Activated CD4-positive, alpha-beta T cell treated with anti-CD3 and anti-CD28 coated beads, Interleukin-2, Interleukin-4, amounts not matched to agents 100 ng/mL and 50 ng/mL, durations not matched to agents 16 hours and 8 hours (primary cell): ENCODE measurements at regions not wholly inside any gene's neighbourhood (a gene's known extent, or its start where the extent isn't known, plus 50 kb on each side); places are given as distances from the start of the nearest gene placed in this dataset.
"Not testable (repeated sequence)": the region's sequence is repeated elsewhere in the genome, so short reads cannot be mapped to it uniquely, and the experiment has no call there.

Source experiments
- DNase-seq: peaks from one replicate; pipeline ENCODE4 v3.0.0-alpha.2; 2020; ENCODE audit warnings: low spot score

DNA sequence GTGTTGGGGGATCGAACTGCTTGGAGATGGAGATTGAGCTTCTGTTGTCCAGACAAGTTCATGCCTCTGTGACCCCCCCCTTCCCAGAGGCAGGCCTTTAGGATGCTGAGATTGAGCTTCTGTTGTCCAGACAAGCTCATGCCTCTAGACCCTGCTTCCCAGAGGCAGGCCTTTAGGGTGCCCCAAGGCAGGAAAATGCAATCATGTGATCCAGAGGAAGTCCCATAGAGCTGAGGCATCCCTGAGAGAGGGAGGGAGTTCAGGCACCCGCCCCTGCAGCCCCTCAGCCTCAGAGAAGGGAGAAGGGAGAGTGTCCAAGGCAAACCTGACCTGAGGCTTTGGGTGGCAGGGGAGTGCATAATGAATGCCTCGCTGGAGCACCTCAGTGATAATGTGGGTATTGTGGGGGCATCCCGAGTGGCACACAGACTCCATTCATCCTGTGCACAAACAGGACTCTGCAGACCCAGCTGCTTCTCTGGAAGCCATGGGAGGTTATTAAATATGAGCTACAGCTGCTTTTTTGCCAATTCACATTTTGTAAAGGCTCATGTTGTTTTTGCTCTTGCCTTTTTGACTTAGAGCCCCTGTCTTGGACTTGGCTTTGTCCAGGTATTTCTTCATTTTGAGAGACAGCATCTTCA is 182.4 kb upstream of the IRF2BP2 start:
- not testable (repeated sequence) for DNase-seq

DNA sequence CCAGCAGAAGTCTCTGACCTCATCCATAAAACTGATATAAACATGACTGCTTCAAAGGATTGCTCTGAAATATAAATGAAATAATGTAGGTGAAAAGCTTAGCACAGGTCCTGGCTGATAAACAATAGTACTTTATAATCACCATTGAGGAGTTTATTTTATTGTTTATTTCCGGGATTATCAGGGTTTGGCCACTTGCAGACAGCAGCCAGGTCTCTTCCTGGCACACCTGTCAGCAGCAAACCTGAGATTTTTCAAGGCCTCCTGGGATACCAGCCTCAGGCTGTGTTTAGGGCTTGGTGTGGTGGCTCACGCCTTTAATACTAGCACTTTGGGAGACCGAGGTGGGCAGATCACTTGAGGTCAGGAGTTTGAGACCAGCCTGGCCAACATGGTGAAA is 181.6 kb upstream of the IRF2BP2 start:
- DNase-seq: not testable (repeated sequence)

DNA sequence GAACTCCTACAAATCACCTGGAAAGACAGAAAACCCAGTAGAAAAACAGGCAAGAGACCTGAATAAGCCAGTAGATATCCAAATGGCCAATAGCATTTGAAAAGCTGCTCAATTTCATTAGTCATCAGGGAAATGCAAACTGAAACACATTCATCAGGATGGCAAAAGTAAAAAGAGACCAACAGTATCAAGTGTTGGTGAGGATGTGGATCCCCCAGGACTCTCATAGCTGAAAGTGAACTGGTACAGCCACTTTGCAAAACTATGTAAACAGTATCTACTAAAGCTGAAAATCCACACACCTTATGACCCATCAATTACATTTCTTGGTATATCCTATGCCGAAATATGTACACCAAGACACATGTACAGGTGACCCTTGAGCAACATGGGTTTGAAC is 180.4 kb upstream of the IRF2BP2 start:
- DNase-seq: not testable (repeated sequence)

- DNase-seq: not testable (repeated sequence)
These were observed 177.1 kb upstream of the IRF2BP2 start for GRCh38 chr1:234787011-234787584.

DNA sequence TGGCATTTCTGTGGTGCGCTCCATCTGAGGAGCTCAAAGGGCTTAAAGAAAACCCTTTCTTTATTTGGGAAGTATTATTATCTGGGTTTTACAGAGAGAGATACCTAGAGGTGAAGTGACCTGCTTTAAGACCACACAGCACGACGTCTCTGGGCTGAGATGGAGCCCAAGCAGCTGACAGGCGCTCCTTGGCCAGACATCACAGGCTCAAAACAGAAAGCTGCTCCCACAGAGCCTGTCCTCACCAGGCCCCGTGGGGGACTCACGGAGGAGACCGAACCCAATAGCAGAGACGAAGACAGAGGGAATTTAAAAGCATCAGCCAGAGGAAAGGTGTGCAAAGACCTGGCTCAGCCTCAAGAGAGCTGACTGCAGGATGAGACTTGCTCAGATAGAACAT is 175.9 kb upstream of the IRF2BP2 start:
- not testable (repeated sequence) for DNase-seq

GRCh38 chr1:234785471-234785919 is 175.5 kb upstream of the IRF2BP2 start:
- DNase-seq: not testable (repeated sequence)

DNA sequence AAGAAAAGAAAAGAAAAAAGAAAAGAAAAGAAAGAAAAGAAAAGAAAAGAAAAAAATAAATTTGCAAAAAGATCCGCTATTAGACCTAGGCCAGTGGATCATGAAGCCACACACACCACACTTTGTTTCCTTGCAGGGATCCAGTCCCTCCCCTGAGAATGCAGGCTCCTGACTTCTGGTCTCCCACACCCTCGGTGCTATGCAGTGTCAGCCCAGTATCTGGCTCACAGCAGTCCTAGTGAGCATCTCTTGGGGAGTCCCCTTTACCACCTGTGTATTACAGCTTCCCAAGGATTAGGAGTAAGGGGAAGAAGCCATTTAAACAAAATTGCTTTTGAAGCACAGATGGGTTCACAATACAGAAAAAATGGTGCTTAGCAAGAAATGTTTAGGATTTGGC is 174.1 kb upstream of the IRF2BP2 start:
- not testable (repeated sequence) for DNase-seq

- DNase-seq: no peak
These were observed 172.8 kb upstream of the IRF2BP2 start for GRCh38 chr1:234782791-234783190.

DNA sequence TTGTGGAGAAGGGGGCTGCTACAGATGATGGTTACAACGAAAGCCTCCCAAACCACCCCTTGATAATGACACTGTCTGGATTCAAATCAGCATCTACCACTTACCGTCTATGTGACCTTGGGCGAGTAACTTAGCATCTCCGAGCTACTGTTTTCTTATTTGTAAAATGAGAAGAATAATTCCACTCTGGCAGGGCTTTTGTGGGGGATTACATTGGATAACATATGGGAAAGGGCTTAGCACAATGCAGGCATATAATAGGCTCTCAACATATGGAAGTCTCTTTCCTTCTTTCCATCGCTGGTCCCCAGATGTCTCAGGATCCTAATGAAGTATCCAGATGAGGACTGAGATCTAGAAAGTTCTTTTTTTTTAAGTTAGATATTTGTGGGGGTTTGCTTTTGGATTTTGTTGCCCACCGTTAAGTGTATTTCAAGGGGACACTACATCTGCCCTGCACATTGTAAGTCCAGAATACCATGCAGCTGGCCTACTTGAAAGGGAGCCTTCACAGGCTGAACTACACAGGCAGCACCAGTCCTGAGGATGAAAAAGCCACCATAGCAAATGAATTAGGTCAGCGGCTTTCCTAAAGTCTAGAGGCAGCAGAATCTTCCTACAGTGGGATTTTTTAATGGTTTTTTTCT is 172.2 kb upstream of the IRF2BP2 start:
- no peak for DNase-seq

- peak; percentile 6 for DNase-seq
These were observed 171.5 kb upstream of the IRF2BP2 start for GRCh38 chr1:234781241-234782065.

DNA sequence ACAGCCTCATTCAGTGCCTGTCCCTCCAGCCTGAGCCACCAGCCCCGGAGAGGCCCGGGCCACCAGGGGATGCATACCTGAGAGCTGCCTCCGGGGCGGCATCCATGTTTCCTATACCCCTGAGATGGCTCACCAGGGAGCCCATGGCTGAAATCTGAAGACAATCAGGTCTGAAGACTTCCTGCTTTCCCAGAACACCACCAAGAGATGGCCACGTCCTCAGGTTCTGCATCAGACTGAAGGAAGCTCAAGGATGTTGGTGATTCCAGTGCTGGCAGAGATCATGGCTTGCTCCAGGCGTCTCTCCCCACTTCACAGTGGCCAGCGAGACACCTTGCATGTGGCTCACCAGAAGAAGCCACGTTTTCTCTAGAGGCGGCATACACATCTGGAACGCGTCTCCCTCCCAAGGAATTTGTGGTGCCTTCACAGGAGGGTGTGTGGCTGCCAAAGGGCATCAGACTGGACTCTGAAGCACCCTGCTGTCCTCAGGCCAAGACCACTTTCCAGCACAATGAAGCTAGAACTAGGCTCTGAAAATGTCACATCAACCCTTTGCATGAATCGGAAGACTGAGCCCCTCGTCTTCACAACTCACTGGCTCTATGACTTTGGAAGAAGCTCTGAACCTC is 170.7 kb upstream of the IRF2BP2 start:
- DNase-seq: no peak

GRCh38 chr1:234780112-234780511 is 170.1 kb upstream of the IRF2BP2 start:
- DNase-seq: no peak

DNA sequence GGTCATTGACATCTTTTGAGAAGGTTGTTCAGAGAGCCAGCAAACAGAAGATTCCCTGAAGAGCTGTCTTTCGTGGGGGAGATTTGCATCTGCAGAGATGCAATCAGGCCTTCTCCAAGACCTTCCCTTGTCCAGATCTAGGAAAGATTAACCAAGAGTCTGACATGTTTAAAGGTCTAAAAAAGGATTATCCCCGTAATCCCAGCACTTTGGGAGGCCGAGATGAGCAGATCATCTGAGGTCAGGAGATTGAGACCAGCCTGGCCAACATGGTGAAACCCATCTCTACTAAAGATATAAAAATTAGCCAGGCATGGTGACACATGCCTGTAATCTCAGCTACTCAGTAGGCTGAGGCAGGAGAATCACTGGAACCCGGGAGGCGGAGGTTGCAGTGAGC is 169.6 kb upstream of the IRF2BP2 start:
- not testable (repeated sequence) for DNase-seq

- no peak for DNase-seq
These were observed 169.2 kb upstream of the IRF2BP2 start for GRCh38 chr1:234779160-234779538.

DNA sequence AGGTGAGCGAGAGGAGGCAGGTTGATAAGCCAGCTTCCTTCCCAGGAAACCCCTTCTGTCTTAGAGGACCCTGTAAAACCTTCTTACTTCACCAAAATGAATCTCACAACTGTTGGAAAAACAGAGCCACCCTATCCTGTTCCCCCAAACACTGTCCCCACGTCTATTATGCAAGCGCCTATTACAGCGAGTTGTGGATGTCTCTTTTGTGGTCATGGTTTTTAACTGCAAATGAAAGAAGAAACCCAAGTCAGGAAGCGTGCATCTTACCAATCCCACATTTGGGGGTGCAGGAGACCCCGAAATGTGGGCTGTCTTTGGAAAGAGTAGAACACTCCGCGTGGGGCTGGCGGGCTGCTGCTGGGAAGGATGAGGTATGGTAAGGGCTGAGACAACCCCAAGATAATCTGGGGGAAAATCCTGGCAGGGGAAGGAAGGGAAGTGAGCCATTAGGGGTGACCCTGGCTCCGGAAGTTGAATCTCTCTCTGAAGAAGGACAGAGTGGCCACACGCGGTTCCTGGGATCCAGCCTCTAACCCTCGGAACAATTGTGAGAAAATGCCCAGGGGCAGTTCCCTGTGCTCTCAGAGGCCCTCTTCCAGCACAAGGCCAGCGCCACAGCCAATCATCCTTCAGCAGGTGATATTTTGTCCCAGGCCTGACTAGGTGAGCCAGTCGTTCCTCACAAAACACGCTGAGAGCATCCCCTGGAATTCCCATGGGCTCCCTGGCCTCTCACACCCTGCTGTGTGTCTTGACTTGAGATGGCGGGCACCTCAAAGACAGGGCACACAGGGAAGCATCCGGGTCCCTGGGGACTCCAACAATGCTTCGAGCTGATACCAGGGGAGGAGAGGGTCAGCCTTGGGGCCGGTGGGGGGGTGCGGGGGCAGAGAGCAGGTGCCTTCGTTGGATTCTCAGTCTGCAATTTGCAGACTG is 168.5 kb upstream of the IRF2BP2 start:
- DNase-seq: no peak

DNA sequence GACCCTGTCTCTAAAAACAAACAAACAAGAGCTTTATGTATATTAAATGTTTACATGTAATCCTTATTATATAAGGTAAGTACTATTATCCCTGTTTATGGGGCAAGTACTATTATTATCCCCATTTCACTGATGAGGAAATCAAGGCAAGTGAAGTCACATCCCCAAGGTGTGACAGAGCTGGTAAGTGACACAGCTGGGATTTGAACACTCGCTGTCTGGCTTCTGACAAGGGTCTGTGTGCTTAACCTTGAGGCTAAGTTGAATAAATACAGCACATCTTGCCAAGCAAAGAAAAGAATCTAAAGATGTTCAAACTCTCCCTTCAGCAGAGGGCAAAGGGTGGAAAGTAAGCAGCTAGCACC is 167.9 kb upstream of the IRF2BP2 start:
- DNase-seq: no peak

- DNase-seq: no peak
These were observed 167.2 kb upstream of the IRF2BP2 start for GRCh38 chr1:234776876-234777855.

- no peak for DNase-seq
These were observed 166.4 kb upstream of the IRF2BP2 start for GRCh38 chr1:234776256-234776875.

DNA sequence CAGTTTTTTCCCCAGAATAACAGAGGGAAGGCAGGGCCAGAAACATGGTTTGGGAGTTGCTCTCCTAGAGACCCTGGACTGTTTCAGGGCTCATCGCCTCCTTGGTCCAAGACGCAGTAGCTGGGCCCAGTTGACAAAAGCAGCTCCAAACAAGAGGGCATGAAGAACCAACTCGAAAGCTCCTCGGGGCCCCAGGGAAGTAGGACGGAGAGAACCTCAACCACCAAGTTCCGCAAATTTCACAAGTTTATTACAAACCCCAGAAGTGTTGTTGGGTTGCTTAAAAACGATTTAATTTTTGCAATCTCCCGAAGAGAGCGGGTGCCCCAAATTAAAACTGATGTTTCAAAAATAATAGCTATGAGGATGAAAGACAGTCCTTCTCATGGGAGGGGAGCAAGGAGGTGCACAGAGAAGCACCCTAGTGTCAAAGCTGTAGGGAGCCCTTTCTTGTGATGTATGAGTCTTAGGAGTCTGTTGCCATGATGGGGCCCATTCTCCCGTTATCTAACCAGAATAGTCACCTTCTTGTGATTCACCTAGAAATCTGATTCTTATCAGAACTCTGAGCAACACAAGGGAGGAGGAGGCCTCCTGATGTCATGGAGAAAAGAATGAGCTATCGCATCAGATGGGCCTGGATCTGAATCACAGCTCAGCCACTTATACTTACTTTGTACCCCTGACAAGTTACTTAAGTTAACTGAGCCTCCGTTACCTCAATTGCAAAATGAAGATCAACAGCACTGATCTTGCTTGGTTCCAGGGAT is 165.7 kb upstream of the IRF2BP2 start:
- DNase-seq: peak; percentile 28
